ENCODE measurements at regions not wholly inside any gene's neighbourhood (a gene's known extent, or its start where the extent isn't known, plus 50 kb on each side); places are given as distances from the start of the nearest gene placed in this dataset.

GRCh38 chr12:124099661-124100060 is 126.6 kb downstream of the ZNF664 start:
- H3K4me2 ChIP-seq (ENCODE audit: insufficient read depth, low read length) = no peak overlapping the region
- H3K27ac ChIP-seq (ENCODE audit: low read depth, low read length) = no peak overlapping the region
- no peaks in the 10 kb centered on the region for H3K4me1 ChIP-seq (ENCODE audit: insufficient read depth, low read length)
- TF ChIP-seq CTCF (IDR thresholded peaks at IDR 0.05; ENCODE audit: extremely low read depth, low read depth, low read length) = no peak
- H3K9me3 ChIP-seq (ENCODE audit: low read depth, low read length) = no peaks in the 10 kb centered on the region
- no peaks in the 10 kb centered on the region for H3K36me3 ChIP-seq (ENCODE audit: insufficient read depth, low read length)
- peaks cover 20% of the 10 kb centered on the region for H3K27me3 ChIP-seq (ENCODE audit: insufficient read depth, low read length)
- no peak overlapping the region for H3K4me3 ChIP-seq (ENCODE audit: insufficient read depth, low read length)
- H3K79me2 ChIP-seq (ENCODE audit: insufficient read depth, low read length) = no peaks in the 10 kb centered on the region
- no peaks in the 10 kb centered on the region for H4K20me1 ChIP-seq (ENCODE audit: insufficient read depth, low read length)
- H2AFZ ChIP-seq (ENCODE audit: low read length) = no peak overlapping the region
- no peak for DNase-seq (ENCODE audit: insufficient read length, low spot score, missing footprints)

- Histone ChIP-seq H3K36me3 (ENCODE audit: insufficient read depth, low read length) (no peaks in the 10 kb centered on the region), H3K9me3 (ENCODE audit: low read depth, low read length) (no peaks in the 10 kb centered on the region), H3K79me2 (ENCODE audit: insufficient read depth, low read length) (no peaks in the 10 kb centered on the region), H3K4me1 (ENCODE audit: insufficient read depth, low read length) (no peaks in the 10 kb centered on the region), H3K27me3 (ENCODE audit: insufficient read depth, low read length) (peaks cover 20% of the 10 kb centered on the region), H3K27ac (ENCODE audit: low read depth, low read length) (no peak overlapping the region), H4K20me1 (ENCODE audit: insufficient read depth, low read length) (no peaks in the 10 kb centered on the region), H3K4me3 (ENCODE audit: insufficient read depth, low read length) (no peak overlapping the region), H3K4me2 (ENCODE audit: insufficient read depth, low read length) (no peak overlapping the region), H2AFZ (ENCODE audit: low read length) (no peak overlapping the region)
- no peak for DNase-seq (ENCODE audit: insufficient read length, low spot score, missing footprints)
- TF ChIP-seq CTCF (IDR thresholded peaks at IDR 0.05; ENCODE audit: extremely low read depth, low read depth, low read length) = no peak
Measured at GRCh38 chr12:124100572-124101178, 127.7 kb downstream of the ZNF664 start.

GRCh38 chr12:124105546-124105945 is 132.5 kb downstream of the ZNF664 start:
- Histone ChIP-seq H3K27ac (ENCODE audit: low read depth, low read length) (no peak overlapping the region), H3K79me2 (ENCODE audit: insufficient read depth, low read length) (no peaks in the 10 kb centered on the region), H3K27me3 (ENCODE audit: insufficient read depth, low read length) (no peaks in the 10 kb centered on the region), H3K4me1 (ENCODE audit: insufficient read depth, low read length) (no peaks in the 10 kb centered on the region), H2AFZ (ENCODE audit: low read length) (no peak overlapping the region), H3K9me3 (ENCODE audit: low read depth, low read length) (no peaks in the 10 kb centered on the region), H3K4me2 (ENCODE audit: insufficient read depth, low read length) (no peak overlapping the region), H3K4me3 (ENCODE audit: insufficient read depth, low read length) (no peak overlapping the region), H4K20me1 (ENCODE audit: insufficient read depth, low read length) (no peaks in the 10 kb centered on the region), H3K36me3 (ENCODE audit: insufficient read depth, low read length) (no peaks in the 10 kb centered on the region)
- no peak for TF ChIP-seq CTCF (IDR thresholded peaks at IDR 0.05; ENCODE audit: extremely low read depth, low read depth, low read length)
- DNase-seq (ENCODE audit: insufficient read length, low spot score, missing footprints) = no peak

- Histone ChIP-seq H4K20me1 (ENCODE audit: insufficient read depth, low read length) (no peaks in the 10 kb centered on the region), H3K27me3 (ENCODE audit: insufficient read depth, low read length) (no peaks in the 10 kb centered on the region), H3K79me2 (ENCODE audit: insufficient read depth, low read length) (no peaks in the 10 kb centered on the region), H3K4me3 (ENCODE audit: insufficient read depth, low read length) (no peak overlapping the region), H2AFZ (ENCODE audit: low read length) (no peak overlapping the region), H3K27ac (ENCODE audit: low read depth, low read length) (no peak overlapping the region), H3K4me1 (ENCODE audit: insufficient read depth, low read length) (no peaks in the 10 kb centered on the region), H3K4me2 (ENCODE audit: insufficient read depth, low read length) (no peak overlapping the region), H3K9me3 (ENCODE audit: low read depth, low read length) (no peaks in the 10 kb centered on the region), H3K36me3 (ENCODE audit: insufficient read depth, low read length) (no peaks in the 10 kb centered on the region)
- no peak for TF ChIP-seq CTCF (IDR thresholded peaks at IDR 0.05; ENCODE audit: extremely low read depth, low read depth, low read length)
- no peak for DNase-seq (ENCODE audit: insufficient read length, low spot score, missing footprints)
Measured at GRCh38 chr12:124107351-124107750, 134.3 kb downstream of the ZNF664 start.
